ENCODE measurements at regions not wholly inside any gene's neighbourhood (a gene's known extent, or its start where the extent isn't known, plus 50 kb on each side); places are given as distances from the start of the nearest gene placed in this dataset.

DNA sequence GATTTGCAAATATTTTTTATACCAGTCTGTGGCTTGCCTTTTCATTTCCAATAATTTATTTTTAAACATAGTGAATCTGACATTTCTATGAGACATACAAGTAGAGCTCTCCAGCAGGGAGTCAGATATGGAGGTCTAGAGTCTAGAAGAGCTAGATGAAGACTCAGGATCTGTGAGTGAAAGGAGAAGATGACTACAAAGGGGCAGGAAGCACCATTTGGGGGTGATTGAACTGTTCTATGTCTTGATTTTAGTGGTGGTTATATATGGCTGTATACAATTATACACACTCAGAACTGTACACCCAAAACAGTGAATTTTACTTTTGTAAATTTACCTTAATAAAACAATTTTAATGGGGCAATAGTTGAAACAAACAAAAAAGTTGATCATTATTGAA, 127.9 kb upstream of the BACH2 start:
- H3K27me3 Mint-ChIP-seq = no peaks in the 10 kb centered on the region
- H3K4me3 Mint-ChIP-seq = peak overlapping the region; percentile 72
- H3K36me3 Mint-ChIP-seq (ENCODE audit: low read depth) = no peaks in the 10 kb centered on the region
- H3K27ac Mint-ChIP-seq = peak overlapping the region; percentile 77
- peaks cover 13% of the 10 kb centered on the region for H3K4me1 Mint-ChIP-seq
- H3K9me3 Mint-ChIP-seq = peaks cover 5% of the 10 kb centered on the region
- ATAC-seq (replicated peaks) = peak; percentile 73

DNA sequence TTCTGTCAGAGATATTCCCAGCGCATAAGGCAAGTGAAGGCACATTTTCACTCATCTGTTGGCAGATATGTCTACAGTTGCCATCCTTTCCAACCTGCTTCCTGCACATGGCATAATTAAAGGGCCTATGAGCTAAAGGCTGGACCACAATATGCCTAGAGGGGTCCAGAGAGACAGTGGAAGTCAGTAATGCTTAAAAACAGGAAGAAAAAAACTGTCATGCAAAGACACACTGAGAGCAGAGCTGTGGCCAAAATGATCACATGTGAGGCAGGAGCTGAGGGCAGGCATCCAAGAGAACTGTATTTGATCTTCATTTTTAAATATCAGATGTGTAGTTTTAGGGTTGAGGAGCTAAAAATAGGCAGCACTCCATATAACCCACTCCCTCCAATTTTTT, 125.0 kb upstream of the BACH2 start:
- H3K36me3 Mint-ChIP-seq (ENCODE audit: low read depth) = no peaks in the 10 kb centered on the region
- no peak for ATAC-seq (replicated peaks)

DNA sequence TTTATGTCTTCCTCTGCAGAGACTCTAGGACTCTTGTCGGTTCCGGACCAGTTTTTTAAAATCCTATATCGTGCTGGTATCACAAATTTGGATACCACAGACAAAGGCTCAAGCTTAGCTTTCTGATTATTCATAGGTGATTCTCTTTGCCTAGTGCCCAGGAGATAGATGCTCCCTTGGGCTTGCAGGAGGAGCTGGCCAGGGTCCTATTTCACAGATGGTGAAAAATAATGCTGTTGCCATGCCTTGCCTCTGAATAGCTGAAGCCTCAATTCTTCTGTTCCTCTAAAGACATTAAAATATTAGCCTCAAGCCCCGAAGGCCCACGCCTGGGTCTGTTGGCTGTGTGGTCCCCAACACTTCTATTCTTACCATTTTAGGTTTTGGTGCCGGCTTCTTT, 123.9 kb upstream of the BACH2 start:
- Mint-ChIP-seq H3K36me3 (ENCODE audit: low read depth) (no peaks in the 10 kb centered on the region), H3K9me3 (no peaks in the 10 kb centered on the region), H3K27me3 (no peaks in the 10 kb centered on the region), H3K27ac (no peak overlapping the region), H3K4me1 (peaks cover 16% of the 10 kb centered on the region), H3K4me3 (no peak overlapping the region)
- no peak for ATAC-seq (replicated peaks)

More for the DNA sequence above, 125.0 kb upstream of the BACH2 start:
- peaks cover 15% of the 10 kb centered on the region for H3K4me1 Mint-ChIP-seq
- no peaks in the 10 kb centered on the region for H3K9me3 Mint-ChIP-seq
- no peak overlapping the region for H3K4me3 Mint-ChIP-seq
- H3K27me3 Mint-ChIP-seq = no peaks in the 10 kb centered on the region
- H3K27ac Mint-ChIP-seq = no peak overlapping the region

DNA sequence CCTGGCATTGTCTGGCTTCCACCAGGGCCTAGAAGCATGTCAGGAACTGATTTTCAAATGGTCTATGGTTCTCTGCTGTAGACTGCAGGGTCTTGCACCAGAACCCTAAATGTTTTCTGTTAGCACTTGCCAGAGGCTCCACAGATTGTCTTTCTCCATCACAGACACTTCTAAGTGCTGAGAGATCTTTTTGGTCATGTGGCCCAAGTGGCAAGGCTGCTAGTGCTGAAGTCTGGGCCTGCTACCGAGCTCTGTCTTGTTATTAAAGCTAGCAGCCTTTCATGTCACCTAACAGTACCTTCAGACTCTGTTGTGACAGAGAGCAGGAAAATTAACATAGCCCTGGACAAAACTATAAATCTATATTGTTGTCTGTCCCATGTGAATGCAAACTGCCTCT, 120.7 kb upstream of the BACH2 start:
- H3K4me1 Mint-ChIP-seq = peaks cover 32% of the 10 kb centered on the region
- no peak overlapping the region for H3K4me3 Mint-ChIP-seq
- H3K9me3 Mint-ChIP-seq = no peaks in the 10 kb centered on the region
- H3K27ac Mint-ChIP-seq = no peak overlapping the region
- H3K36me3 Mint-ChIP-seq (ENCODE audit: low read depth) = no peaks in the 10 kb centered on the region
- no peak for ATAC-seq (replicated peaks)
- no peaks in the 10 kb centered on the region for H3K27me3 Mint-ChIP-seq

DNA sequence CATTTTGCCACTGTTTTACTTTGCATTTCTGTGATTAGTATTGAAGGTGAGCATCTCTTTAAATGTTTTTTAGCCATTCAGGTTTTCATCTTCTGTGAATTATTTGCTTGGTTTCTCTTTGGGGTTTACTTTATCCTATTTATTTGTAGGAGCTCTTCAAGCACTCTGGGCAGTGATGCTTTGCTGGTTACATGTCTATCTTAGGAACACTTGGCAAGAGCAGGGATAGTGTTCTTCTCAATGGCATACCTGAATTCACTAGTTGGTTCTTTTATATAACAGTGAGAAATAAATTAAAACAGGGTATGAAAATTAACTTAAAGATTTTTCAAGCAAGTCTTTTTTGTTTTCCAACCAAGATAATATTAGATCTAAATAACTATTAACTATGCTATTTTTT, 119.7 kb upstream of the BACH2 start:
- no peaks in the 10 kb centered on the region for H3K9me3 Mint-ChIP-seq
- no peak for ATAC-seq (replicated peaks)
- H3K4me1 Mint-ChIP-seq = peaks cover 39% of the 10 kb centered on the region
- H3K27ac Mint-ChIP-seq = no peak overlapping the region
- H3K36me3 Mint-ChIP-seq (ENCODE audit: low read depth) = no peaks in the 10 kb centered on the region
- no peaks in the 10 kb centered on the region for H3K27me3 Mint-ChIP-seq
- no peak overlapping the region for H3K4me3 Mint-ChIP-seq

DNA sequence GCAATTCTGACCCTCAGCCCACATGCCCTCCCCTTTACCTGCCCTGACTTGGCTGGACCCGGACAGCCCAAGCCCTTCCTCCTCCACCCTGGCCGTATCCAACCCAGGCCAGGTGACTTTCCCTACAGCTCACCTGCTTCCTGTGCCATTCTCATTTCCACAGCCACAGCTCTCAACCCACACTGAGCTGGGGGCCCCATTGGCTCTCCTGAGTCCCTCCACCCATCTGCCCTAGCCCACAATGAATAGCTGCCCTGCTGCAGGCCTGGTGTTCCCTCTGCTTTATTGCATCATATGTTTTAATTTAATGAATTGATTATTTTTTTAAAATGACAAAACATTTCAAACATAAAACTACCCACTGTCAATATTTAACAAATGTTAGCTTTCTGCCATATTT, 118.5 kb upstream of the BACH2 start:
- Mint-ChIP-seq H3K4me3 (peak overlapping the region; percentile 78), H3K27ac (peak overlapping the region; percentile 86), H3K9me3 (no peaks in the 10 kb centered on the region), H3K4me1 (peaks cover 47% of the 10 kb centered on the region), H3K27me3 (no peaks in the 10 kb centered on the region), H3K36me3 (ENCODE audit: low read depth) (no peaks in the 10 kb centered on the region)
- no peak for ATAC-seq (replicated peaks)

DNA sequence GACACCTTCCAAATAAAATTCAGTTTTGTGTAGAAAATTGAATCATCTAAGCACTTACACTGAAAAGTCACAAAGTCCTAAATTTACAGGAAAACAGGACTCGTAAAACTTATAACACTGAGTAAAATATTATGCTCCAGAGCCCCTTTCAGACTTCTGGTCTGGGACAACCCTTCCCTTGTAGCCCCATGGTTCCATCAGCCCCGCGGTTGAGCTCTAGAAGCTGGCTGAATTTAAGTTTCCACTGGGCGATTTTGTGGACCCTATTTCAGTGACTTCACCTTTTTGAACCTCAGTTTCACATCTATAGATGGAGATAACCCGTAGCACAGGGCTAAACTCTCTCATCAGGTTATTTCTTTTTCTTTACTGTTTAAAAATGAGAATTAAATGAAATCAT, 117.7 kb upstream of the BACH2 start:
- no peaks in the 10 kb centered on the region for H3K36me3 Mint-ChIP-seq (ENCODE audit: low read depth)
- H3K9me3 Mint-ChIP-seq = peaks cover 6% of the 10 kb centered on the region
- peak overlapping the region; percentile 86 for H3K27ac Mint-ChIP-seq
- ATAC-seq (replicated peaks) = no peak
- no peaks in the 10 kb centered on the region for H3K27me3 Mint-ChIP-seq
- peaks cover 55% of the 10 kb centered on the region for H3K4me1 Mint-ChIP-seq
- peak overlapping the region; percentile 78 for H3K4me3 Mint-ChIP-seq

DNA sequence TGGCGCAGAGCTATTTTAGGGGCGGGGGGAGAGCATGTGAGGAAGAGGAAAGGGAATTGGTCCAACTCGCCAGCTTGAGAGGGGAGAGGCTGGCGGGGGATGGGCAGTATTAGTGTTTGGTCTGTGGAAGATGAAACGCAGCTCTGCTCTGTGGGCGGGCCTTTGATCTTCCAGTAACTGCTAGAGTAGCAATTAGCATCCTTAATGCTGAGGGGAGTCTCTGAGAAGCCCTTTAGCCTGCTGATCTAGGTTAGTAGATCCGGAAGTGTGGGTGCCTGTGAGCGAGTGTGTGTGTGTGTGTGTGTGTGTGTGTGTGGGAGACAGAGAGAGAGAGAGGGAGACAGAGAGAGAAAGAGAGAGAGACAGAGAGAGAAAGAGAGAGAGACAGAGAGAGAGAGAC, 117.2 kb upstream of the BACH2 start:
- Mint-ChIP-seq H3K27ac (peak overlapping the region; percentile 86), H3K9me3 (peaks cover 10% of the 10 kb centered on the region), H3K4me1 (peaks cover 60% of the 10 kb centered on the region), H3K4me3 (peak overlapping the region; percentile 78), H3K27me3 (no peaks in the 10 kb centered on the region), H3K36me3 (ENCODE audit: low read depth) (no peaks in the 10 kb centered on the region)
- ATAC-seq (replicated peaks) = peak; percentile 29

DNA sequence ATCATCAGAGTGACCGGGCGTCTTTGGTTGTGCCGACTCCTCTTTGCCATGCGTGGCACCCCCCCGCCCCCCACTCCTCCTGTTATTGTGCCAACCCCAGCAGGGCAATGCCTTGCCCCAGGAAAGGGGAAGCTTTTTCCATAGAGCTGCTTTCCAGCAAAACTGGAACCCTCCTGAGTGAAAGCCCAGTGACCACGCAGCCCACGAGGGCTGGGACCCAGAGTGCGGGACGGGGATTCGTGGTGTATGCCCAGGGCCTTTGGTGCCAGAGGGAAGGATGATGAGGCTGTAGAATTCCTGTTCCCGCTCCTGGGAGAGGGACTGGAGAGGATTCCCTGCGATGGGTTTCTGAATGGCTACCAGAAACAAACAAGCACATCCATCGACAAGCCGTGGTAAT, 116.8 kb upstream of the BACH2 start:
- Mint-ChIP-seq H3K4me3 (peak overlapping the region; percentile 78), H3K27ac (peak overlapping the region; percentile 86), H3K4me1 (peaks cover 62% of the 10 kb centered on the region), H3K36me3 (ENCODE audit: low read depth) (no peaks in the 10 kb centered on the region), H3K9me3 (peaks cover 10% of the 10 kb centered on the region), H3K27me3 (no peaks in the 10 kb centered on the region)
- ATAC-seq (replicated peaks) = no peak

DNA sequence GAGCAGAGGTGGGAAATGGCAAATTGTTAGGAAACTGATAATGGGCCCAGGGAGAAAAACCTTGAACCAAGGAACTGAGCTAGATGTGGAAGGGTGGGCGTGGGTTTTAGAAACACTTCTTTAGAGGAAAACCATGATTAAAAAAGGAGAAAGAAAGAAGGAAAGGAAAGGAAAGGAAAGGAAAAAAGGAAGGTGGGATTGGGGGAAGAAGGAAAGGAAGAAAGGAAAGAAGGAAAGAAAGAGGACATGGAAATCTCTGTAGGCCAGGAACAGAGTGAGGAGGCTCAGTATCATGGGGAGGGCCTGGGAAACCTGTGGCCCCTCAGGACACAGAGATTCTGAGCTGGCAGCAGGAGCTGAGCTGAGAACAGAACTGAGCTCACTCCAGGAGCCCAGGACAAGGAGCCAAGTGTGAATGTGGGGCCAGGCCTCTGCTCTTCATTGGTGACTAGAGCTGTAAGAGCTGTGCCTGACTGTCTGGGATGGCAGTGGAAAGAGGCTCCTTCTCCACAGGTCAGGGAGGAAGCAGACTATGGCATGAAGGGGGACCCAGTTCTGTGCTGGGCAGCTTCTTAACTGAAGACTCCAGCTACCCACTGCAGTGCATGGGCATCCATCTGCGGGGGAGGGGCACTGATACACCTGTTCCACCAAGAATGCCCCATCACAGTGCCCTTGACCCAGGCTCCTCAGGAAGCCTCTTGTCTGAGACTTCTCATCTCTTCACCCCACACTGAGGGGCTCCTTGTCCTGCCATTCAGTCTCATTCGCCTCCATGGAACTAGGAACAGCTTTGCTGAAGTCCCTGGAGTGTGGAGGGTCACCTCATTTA, 116.1 kb upstream of the BACH2 start:
- Mint-ChIP-seq H3K4me1 (peaks cover 62% of the 10 kb centered on the region), H3K4me3 (peak overlapping the region; percentile 78), H3K9me3 (peaks cover 10% of the 10 kb centered on the region), H3K27me3 (no peaks in the 10 kb centered on the region), H3K27ac (peak overlapping the region; percentile 45), H3K36me3 (ENCODE audit: low read depth) (no peaks in the 10 kb centered on the region)
- ATAC-seq (replicated peaks) = no peak

DNA sequence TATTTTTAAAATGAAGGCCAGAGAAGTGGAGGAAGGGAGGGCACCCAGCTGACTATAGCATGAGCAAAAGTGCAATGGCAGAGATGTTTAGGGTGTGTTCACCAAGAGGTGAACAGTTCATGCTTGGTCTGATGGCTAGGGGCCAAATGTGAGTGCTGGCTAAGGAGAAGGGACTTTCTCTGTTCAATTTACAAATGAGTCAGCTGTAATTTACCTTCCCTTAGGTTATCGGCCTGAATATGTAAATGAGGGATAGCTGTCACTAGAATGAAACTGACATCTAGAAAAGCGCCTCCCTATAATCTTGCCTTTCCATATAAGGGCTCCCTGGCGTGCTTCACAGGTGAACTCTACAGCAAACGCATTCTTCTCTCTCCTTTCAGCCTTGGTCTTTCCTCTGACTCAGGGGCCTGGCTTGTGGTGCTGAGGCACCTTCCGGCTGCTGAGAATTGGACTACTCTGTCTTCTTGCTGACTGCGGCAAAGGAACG, 114.7 kb upstream of the BACH2 start:
- peak overlapping the region; percentile 78 for H3K4me3 Mint-ChIP-seq
- H3K27ac Mint-ChIP-seq = peak overlapping the region; percentile 45
- no peaks in the 10 kb centered on the region for H3K27me3 Mint-ChIP-seq
- H3K9me3 Mint-ChIP-seq = peaks cover 10% of the 10 kb centered on the region
- H3K4me1 Mint-ChIP-seq = peaks cover 66% of the 10 kb centered on the region
- peak; percentile 93 for ATAC-seq (replicated peaks)
- no peaks in the 10 kb centered on the region for H3K36me3 Mint-ChIP-seq (ENCODE audit: low read depth)

DNA sequence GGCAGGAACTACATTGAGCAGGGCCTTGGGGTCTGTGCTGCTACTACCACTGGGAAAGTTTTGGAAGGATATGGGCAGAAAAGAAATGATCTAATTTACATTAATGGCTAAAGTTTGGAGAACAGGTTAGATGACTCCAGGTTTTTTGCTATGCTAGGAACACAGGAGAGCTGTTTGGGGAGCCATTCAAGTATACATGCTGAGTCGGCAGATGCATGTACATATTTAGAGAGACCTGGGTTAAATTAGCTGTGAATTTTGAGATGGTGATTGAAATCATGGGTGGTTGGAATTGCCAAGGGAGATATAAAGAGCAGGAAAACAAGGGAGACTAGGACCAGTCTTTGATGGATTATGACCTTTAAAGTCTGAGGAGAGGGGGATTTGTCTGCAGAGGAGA, 113.1 kb upstream of the BACH2 start:
- no peak for ATAC-seq (replicated peaks)
- peak overlapping the region; percentile 8 for H3K27ac Mint-ChIP-seq

DNA sequence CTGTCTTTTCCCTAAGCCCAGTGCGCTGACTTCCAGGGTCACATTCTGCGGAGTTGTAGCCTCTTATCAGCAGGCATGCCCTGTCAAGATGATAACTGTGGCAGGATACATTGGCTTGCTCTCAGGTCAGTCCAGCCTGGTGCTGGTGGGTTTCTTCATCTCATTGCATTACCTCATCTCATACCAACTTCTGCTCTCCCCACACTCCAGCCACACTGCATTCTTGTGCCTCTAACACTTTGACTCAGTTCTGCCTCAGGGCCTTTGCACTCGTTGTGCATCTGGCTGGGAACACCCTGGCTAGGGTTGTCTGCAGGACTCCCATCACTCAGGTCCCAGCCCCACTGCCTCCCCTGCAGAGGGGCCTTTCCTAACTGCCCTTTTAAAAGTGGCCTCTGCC, 110.3 kb upstream of the BACH2 start:
- ATAC-seq (replicated peaks) = no peak
- peaks cover 57% of the 10 kb centered on the region for H3K4me1 Mint-ChIP-seq
- H3K36me3 Mint-ChIP-seq (ENCODE audit: low read depth) = peaks cover 4% of the 10 kb centered on the region
- H3K9me3 Mint-ChIP-seq = peaks cover 10% of the 10 kb centered on the region
- no peaks in the 10 kb centered on the region for H3K27me3 Mint-ChIP-seq
- no peak overlapping the region for H3K27ac Mint-ChIP-seq
- peak overlapping the region; percentile 45 for H3K4me3 Mint-ChIP-seq

More for the DNA sequence above, 113.1 kb upstream of the BACH2 start:
- Mint-ChIP-seq H3K4me3 (peak overlapping the region; percentile 4), H3K4me1 (peaks cover 61% of the 10 kb centered on the region), H3K27me3 (no peaks in the 10 kb centered on the region), H3K9me3 (peaks cover 10% of the 10 kb centered on the region), H3K36me3 (ENCODE audit: low read depth) (no peaks in the 10 kb centered on the region)

DNA sequence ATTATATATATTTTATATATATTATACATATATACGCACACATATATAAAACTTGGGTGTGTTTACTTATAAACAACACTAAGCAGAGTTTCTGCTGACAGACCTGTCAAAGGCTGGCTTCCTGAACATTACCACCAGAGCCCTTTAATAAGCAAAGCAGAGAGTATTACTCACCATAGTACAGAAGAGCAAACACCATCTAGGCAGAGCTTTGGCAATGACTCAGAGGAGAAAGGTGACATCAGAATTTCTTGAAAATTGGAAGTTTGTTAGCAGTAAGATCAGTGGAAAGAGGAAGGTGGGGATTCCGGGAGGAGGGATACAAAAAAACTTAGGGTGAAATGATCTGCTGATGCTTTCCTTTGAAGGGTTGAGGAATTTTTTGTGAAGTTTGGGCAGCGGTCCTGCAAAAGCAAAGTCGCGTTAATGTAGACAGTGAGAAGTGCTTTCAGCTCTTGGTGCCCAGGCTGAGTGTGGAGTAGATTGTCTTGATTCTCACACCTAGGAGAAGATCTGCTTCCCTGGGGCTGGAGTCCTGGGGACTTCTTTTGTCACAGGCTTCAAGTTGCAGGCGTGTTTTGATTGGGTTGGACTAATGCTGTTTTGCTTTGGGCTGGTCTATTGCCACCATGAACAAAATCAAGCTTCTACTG, 109.6 kb upstream of the BACH2 start:
- peak overlapping the region; percentile 45 for H3K4me3 Mint-ChIP-seq
- peaks cover 57% of the 10 kb centered on the region for H3K4me1 Mint-ChIP-seq
- no peaks in the 10 kb centered on the region for H3K27me3 Mint-ChIP-seq
- peak overlapping the region; percentile 62 for H3K27ac Mint-ChIP-seq
- H3K36me3 Mint-ChIP-seq (ENCODE audit: low read depth) = peaks cover 5% of the 10 kb centered on the region
- peak; percentile 72 for ATAC-seq (replicated peaks)
- peaks cover 10% of the 10 kb centered on the region for H3K9me3 Mint-ChIP-seq

All from activated T-helper 17 cell treated with anti-CD3 and anti-CD28 coated beads, Interleukin-2, amount 50 U/mL, for 72 hours (primary cell).